DND-41 (cell line): ENCODE measurements at regions not wholly inside any gene's neighbourhood (a gene's known extent, or its start where the extent isn't known, plus 50 kb on each side); places are given as distances from the start of the nearest gene placed in this dataset.

Experiments
- ATAC-seq: fragments of 200-7000 bp; cut with Tn5 transposase; 3 replicates; pipeline ENCODE4 v1.9.1; 2021; ENCODE audit warnings: low read depth; ENCODE audit not compliant: insufficient read depth
- DNase-seq: peaks from one replicate; pipeline ENCODE4 v3.0.0-alpha.2; 2020
- H2AFZ ChIP-seq: 2 replicates; pipeline ENCODE4 v1.6.0; 2012; ENCODE audit warnings: low read depth, low read length
- H3K27ac ChIP-seq: 2 replicates; pipeline ENCODE4 v1.5.1; 2012; ENCODE audit warnings: low read length, inconsistent platforms
- H3K27me3 ChIP-seq: fragments of 200-600 bp; sonication (generic); 2 replicates; pipeline ENCODE4 v1.6.0; 2012; ENCODE audit warnings: low read length, mild to moderate bottlenecking, inconsistent platforms; ENCODE audit not compliant: insufficient read depth, poor library complexity
- H3K36me3 ChIP-seq: 2 replicates; pipeline ENCODE4 v1.5.1; 2012; ENCODE audit warnings: low read length, inconsistent platforms; ENCODE audit not compliant: insufficient read depth
- H3K4me1 ChIP-seq: 2 replicates; pipeline ENCODE4 v1.5.1; 2012; ENCODE audit warnings: mild to moderate bottlenecking, low read length; ENCODE audit not compliant: insufficient read depth
- H3K4me2 ChIP-seq: 2 replicates; pipeline ENCODE4 v1.6.0; 2012; ENCODE audit warnings: mild to moderate bottlenecking, moderate library complexity, low read length, inconsistent platforms; ENCODE audit not compliant: insufficient read depth
- H3K4me3 ChIP-seq, 2 experiments: fragments of 200-600 bp in 1 of 2; shearing (Covaris generic) in 1 of 2; 2 replicates each; pipeline ENCODE4 v1.5.1; 2012 to 2016; ENCODE audit warnings: inconsistent platforms in 2 of 2, low read length in 2 of 2, mild to moderate bottlenecking in 2 of 2, low read depth in 1 of 2, moderate library complexity in 1 of 2
- H3K79me2 ChIP-seq: 2 replicates; pipeline ENCODE4 v1.6.0; 2012; ENCODE audit warnings: low read length, inconsistent platforms; ENCODE audit not compliant: insufficient read depth
- H3K9ac ChIP-seq: 2 replicates; pipeline ENCODE4 v1.6.0; 2012; ENCODE audit warnings: low read depth, mild to moderate bottlenecking, inconsistent platforms, low read length, moderate library complexity
- H3K9me3 ChIP-seq: 2 replicates; pipeline ENCODE4 v1.5.1; 2012; ENCODE audit warnings: low read length, moderate library complexity, mild to moderate bottlenecking, inconsistent platforms; ENCODE audit not compliant: insufficient read depth, severe bottlenecking
- H4K20me1 ChIP-seq: 2 replicates; pipeline ENCODE4 v1.6.0; 2012; ENCODE audit warnings: low read length; ENCODE audit not compliant: insufficient read depth
- CTCF ChIP-seq: IDR thresholded peaks from 2 replicates; pipeline ENCODE4 v1.5.1; 2012; ENCODE audit warnings: borderline replicate concordance, low read length, moderate library complexity, mild to moderate bottlenecking; ENCODE audit not compliant: poor library complexity, severe bottlenecking; ENCODE audit errors: extremely low read depth
- EZH2 ChIP-seq: IDR thresholded peaks from 3 replicates; pipeline ENCODE4 v1.6.1; 2012; ENCODE audit warnings: borderline replicate concordance, low read depth, mild to moderate bottlenecking, moderate library complexity, low read length, inconsistent platforms; ENCODE audit not compliant: severe bottlenecking

GRCh38 chr19:30092721-30093569 lies 150.9 kb downstream of the URI1 start:
- no peak for TF ChIP-seq CTCF
- Histone ChIP-seq H3K9ac (no peak overlapping the region), H3K36me3 (no peaks in the 10 kb centered on the region), H3K4me2 (no peak overlapping the region), H3K27ac (no peak overlapping the region), H3K4me3 (no peak overlapping the region), H3K27me3 (no peaks in the 10 kb centered on the region), H4K20me1 (no peaks in the 10 kb centered on the region), H3K9me3 (no peaks in the 10 kb centered on the region), H3K79me2 (no peaks in the 10 kb centered on the region), H3K4me1 (no peaks in the 10 kb centered on the region), H2AFZ (no peak overlapping the region)
- DNase-seq (no peak), ATAC-seq (no peak)

GRCh38 chr19:30093966-30094755 lies 152.1 kb downstream of the URI1 start:
- H3K36me3 ChIP-seq: no peaks in the 10 kb centered on the region

GRCh38 chr19:30094756-30095140 lies 152.7 kb downstream of the URI1 start:
- no peaks in the 10 kb centered on the region for H3K79me2 ChIP-seq
- H4K20me1 ChIP-seq: no peaks in the 10 kb centered on the region
- TF ChIP-seq EZH2 (no peak), CTCF (no peak)
- no peaks in the 10 kb centered on the region for H3K27me3 ChIP-seq
- DNase-seq (no peak), ATAC-seq (no peak)
- H3K27ac ChIP-seq: no peak overlapping the region
- H3K4me3 ChIP-seq: no peak overlapping the region
- H2AFZ ChIP-seq: no peak overlapping the region
- no peak overlapping the region for H3K4me2 ChIP-seq
- H3K9ac ChIP-seq: no peak overlapping the region
- H3K4me1 ChIP-seq: no peaks in the 10 kb centered on the region
- no peaks in the 10 kb centered on the region for H3K36me3 ChIP-seq
- H3K9me3 ChIP-seq: no peaks in the 10 kb centered on the region

More at GRCh38 chr19:30093966-30094755, 152.1 kb downstream of the URI1 start:
- no peak for DNase-seq
- Histone ChIP-seq H3K27me3 (no peaks in the 10 kb centered on the region), H3K4me3 (no peak overlapping the region), H3K9me3 (no peaks in the 10 kb centered on the region), H3K79me2 (no peaks in the 10 kb centered on the region), H3K4me1 (no peaks in the 10 kb centered on the region), H2AFZ (no peak overlapping the region), H3K27ac (no peak overlapping the region), H3K9ac (no peak overlapping the region), H4K20me1 (no peaks in the 10 kb centered on the region), H3K4me2 (no peak overlapping the region)
- TF ChIP-seq EZH2 (no peak), CTCF (no peak)
- ATAC-seq: no peak
